Endodermal cell (in vitro differentiated cells): ENCODE measurements at regions not wholly inside any gene's neighbourhood (a gene's known extent, or its start where the extent isn't known, plus 50 kb on each side); places are given as distances from the start of the nearest gene placed in this dataset.
"Not testable (repeated sequence)": the region's sequence is repeated elsewhere in the genome, so short reads cannot be mapped to it uniquely, and the experiment has no call there.

Source experiments
- DNase-seq: peaks from one replicate; pipeline ENCODE4 v3.0.0-alpha.2; 2017
- H3K27ac ChIP-seq: 2 replicates; pipeline ENCODE4 v1.5.1; 2013; ENCODE audit warnings: mild to moderate bottlenecking, low read depth, low read length, moderate library complexity
- H3K27me3 ChIP-seq: 2 replicates; pipeline ENCODE4 v1.6.1; 2013; ENCODE audit warnings: mild to moderate bottlenecking, low read length, moderate library complexity; ENCODE audit not compliant: insufficient read depth, control insufficient read depth, poor library complexity, severe bottlenecking
- H3K36me3 ChIP-seq: 2 replicates; pipeline ENCODE4 v1.7.0; 2013; ENCODE audit warnings: mild to moderate bottlenecking, low read length, moderate library complexity; ENCODE audit not compliant: control insufficient read depth, insufficient read depth
- H3K4me1 ChIP-seq: one replicate; pipeline ENCODE4 v1.7.0; 2013; ENCODE audit warnings: low read length; ENCODE audit not compliant: control insufficient read depth, insufficient read depth
- H3K4me3 ChIP-seq: 2 replicates; pipeline ENCODE4 v1.5.1; 2013; ENCODE audit warnings: mild to moderate bottlenecking, low read length, moderate library complexity
- H3K9ac ChIP-seq: 2 replicates; pipeline ENCODE4 v1.6.1; 2013; ENCODE audit warnings: mild to moderate bottlenecking, low read length, moderate library complexity; ENCODE audit not compliant: poor library complexity, severe bottlenecking; ENCODE audit errors: extremely low read depth
- H3K9me3 ChIP-seq: 2 replicates; pipeline ENCODE4 v1.6.1; 2013; ENCODE audit warnings: mild to moderate bottlenecking, low read length, moderate library complexity; ENCODE audit not compliant: control insufficient read depth
- H3K27ac Mint-ChIP-seq: 2 replicates; pipeline ENCODE4 v1.8.0; 2020; ENCODE audit warnings: mixed read lengths
- H3K27me3 Mint-ChIP-seq: 2 replicates; pipeline ENCODE4 v1.8.0; 2021; ENCODE audit warnings: mild to moderate bottlenecking, mixed read lengths; ENCODE audit not compliant: insufficient read depth
- H3K36me3 Mint-ChIP-seq: 2 replicates; pipeline ENCODE4 v1.8.0; 2020; ENCODE audit warnings: low read depth, mixed read lengths
- H3K4me1 Mint-ChIP-seq: 2 replicates; pipeline ENCODE4 v1.8.0; 2020; ENCODE audit warnings: mixed read lengths
- H3K4me3 Mint-ChIP-seq: 2 replicates; pipeline ENCODE4 v1.8.0; 2020; ENCODE audit warnings: mild to moderate bottlenecking, moderate library complexity, mixed read lengths
- H3K9me3 Mint-ChIP-seq: 2 replicates; pipeline ENCODE4 v1.8.0; 2020; ENCODE audit warnings: mild to moderate bottlenecking, mixed read lengths
- WGBS, 2 experiments: methylation state at CpG; one replicate each; pipeline versions ENCODE4 v1.1.5 to v1.1.7; 2013; ENCODE audit warnings: missing lambda C conversion rate in 2 of 2, mixed read lengths in 1 of 2; ENCODE audit not compliant: insufficient coverage in 1 of 2, insufficient read length in 1 of 2; 5-methylcytosine and 5-hydroxymethylcytosine counted together
- TF ChIP-seq, protein P1 (sequence below): fragments of 200-600 bp; sonication (generic); conservative IDR thresholded peaks from 2 replicates; pipeline ENCODE4 v1.5.0; 2021; ENCODE audit warnings: antibody characterized with exemption, mild to moderate bottlenecking

DNA sequence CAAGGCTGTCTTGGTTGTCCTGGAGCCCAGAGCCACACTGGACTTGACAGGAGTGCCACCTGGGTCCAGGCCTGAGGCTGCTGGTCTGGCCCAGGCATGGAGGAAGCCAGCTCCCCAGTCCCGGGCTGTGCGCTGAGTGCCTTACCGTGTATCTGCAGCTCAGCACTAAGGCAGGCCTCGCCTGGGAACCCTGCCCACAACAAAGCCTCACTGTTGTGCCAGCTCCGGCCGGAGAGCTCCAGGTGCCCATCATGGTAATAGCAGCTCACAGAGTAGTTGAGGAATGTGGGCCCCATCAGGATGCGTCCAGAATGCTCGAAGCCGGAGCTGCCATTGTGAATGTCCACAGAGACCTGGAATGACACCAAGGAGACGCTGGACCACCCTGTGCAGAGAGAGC, 72.2 kb downstream of the RMI2 start:
- no peaks in the 10 kb centered on the region for H3K4me1 Mint-ChIP-seq
- H3K4me1 ChIP-seq: no peaks in the 10 kb centered on the region
- no peaks in the 10 kb centered on the region for H3K36me3 Mint-ChIP-seq
- no peaks in the 10 kb centered on the region for H3K27me3 Mint-ChIP-seq
- no peaks in the 10 kb centered on the region for H3K36me3 ChIP-seq
- no peak overlapping the region for H3K27ac ChIP-seq
- no peak for DNase-seq
- no peak overlapping the region for H3K9ac ChIP-seq
- H3K9me3 ChIP-seq: no peaks in the 10 kb centered on the region
- no peak overlapping the region for H3K4me3 Mint-ChIP-seq
- 92 to 96% methylated on average over 4 to 10 of the region's 10 CpGs for WGBS, 2 experiments
- no peak overlapping the region for H3K27ac Mint-ChIP-seq
- no peaks in the 10 kb centered on the region for H3K9me3 Mint-ChIP-seq
- H3K27me3 ChIP-seq: no peaks in the 10 kb centered on the region
- H3K4me3 ChIP-seq: no peak overlapping the region
- TF ChIP-seq, protein P1, sequence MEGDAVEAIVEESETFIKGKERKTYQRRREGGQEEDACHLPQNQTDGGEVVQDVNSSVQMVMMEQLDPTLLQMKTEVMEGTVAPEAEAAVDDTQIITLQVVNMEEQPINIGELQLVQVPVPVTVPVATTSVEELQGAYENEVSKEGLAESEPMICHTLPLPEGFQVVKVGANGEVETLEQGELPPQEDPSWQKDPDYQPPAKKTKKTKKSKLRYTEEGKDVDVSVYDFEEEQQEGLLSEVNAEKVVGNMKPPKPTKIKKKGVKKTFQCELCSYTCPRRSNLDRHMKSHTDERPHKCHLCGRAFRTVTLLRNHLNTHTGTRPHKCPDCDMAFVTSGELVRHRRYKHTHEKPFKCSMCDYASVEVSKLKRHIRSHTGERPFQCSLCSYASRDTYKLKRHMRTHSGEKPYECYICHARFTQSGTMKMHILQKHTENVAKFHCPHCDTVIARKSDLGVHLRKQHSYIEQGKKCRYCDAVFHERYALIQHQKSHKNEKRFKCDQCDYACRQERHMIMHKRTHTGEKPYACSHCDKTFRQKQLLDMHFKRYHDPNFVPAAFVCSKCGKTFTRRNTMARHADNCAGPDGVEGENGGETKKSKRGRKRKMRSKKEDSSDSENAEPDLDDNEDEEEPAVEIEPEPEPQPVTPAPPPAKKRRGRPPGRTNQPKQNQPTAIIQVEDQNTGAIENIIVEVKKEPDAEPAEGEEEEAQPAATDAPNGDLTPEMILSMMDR: no peak

GRCh38 chr16:11418506-11418905, 73.2 kb downstream of the RMI2 start:
- Histone ChIP-seq H3K4me3 (no peak overlapping the region), H3K9me3 (no peaks in the 10 kb centered on the region), H3K27me3 (no peaks in the 10 kb centered on the region), H3K27ac (no peak overlapping the region), H3K4me1 (no peaks in the 10 kb centered on the region), H3K36me3 (no peaks in the 10 kb centered on the region), H3K9ac (no peak overlapping the region)
- H3K4me3 Mint-ChIP-seq: no peak overlapping the region
- no peaks in the 10 kb centered on the region for H3K9me3 Mint-ChIP-seq
- no peaks in the 10 kb centered on the region for H3K27me3 Mint-ChIP-seq
- TF ChIP-seq, protein P1: no peak
- no peak overlapping the region for H3K27ac Mint-ChIP-seq
- no peak for DNase-seq
- no peaks in the 10 kb centered on the region for H3K4me1 Mint-ChIP-seq
- 94 to 96% methylated on average over 3 to 4 of the region's 4 CpGs for WGBS, 2 experiments
- no peaks in the 10 kb centered on the region for H3K36me3 Mint-ChIP-seq

GRCh38 chr16:11420067-11420466, 74.8 kb downstream of the RMI2 start:
- H3K36me3 Mint-ChIP-seq, H3K9me3 ChIP-seq, H3K27ac ChIP-seq, H3K36me3 ChIP-seq, H3K4me3 Mint-ChIP-seq, H3K4me3 ChIP-seq, H3K9ac ChIP-seq, H3K4me1 ChIP-seq, H3K4me1 Mint-ChIP-seq, DNase-seq, H3K27ac Mint-ChIP-seq, H3K9me3 Mint-ChIP-seq, H3K27me3 Mint-ChIP-seq, H3K27me3 ChIP-seq: not testable (repeated sequence)
- 80% methylated on average over 1 of the region's 4 CpGs; no CpG with 5 or more reads in 1 of the 2 experiments for WGBS, 2 experiments

DNA sequence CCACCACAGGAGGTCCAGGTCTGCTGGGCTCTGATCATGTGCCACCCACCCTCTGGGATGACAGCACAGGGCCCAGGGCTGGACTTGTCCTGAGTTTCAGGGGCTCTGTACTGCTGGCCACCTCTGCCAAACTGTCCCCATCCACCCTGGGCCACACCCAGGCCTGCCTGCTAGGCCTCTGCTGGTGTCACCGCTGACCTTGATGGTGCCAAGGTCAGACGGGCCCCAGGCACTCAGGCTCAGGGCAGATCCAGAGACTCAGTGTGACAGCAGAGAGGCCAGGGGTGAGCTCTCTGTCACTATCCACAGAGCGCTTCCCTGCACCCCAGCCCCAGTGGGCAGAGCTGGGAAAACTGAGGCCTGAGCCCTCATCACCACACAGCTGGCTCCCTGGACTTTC, 75.6 kb downstream of the RMI2 start:
- DNase-seq: no peak
- Mint-ChIP-seq H3K4me3 (no peak overlapping the region), H3K4me1 (no peaks in the 10 kb centered on the region), H3K36me3 (no peaks in the 10 kb centered on the region), H3K9me3 (no peaks in the 10 kb centered on the region), H3K27ac (no peak overlapping the region), H3K27me3 (no peaks in the 10 kb centered on the region)
- Histone ChIP-seq H3K27me3 (no peaks in the 10 kb centered on the region), H3K36me3 (no peaks in the 10 kb centered on the region), H3K4me1 (no peaks in the 10 kb centered on the region), H3K9me3 (no peaks in the 10 kb centered on the region), H3K4me3 (no peak overlapping the region), H3K27ac (no peak overlapping the region), H3K9ac (no peak overlapping the region)
- TF ChIP-seq, protein P1: no peak
- WGBS, 2 experiments: 82 to 94% methylated on average over 3 of the region's 3 CpGs
